WTC11 (cell line): ENCODE measurements at regions not wholly inside any gene's neighbourhood (a gene's known extent, or its start where the extent isn't known, plus 50 kb on each side); places are given as distances from the start of the nearest gene placed in this dataset.

Experiments used
- ATAC-seq: fragments of 200-7000 bp; cut with Tn5 transposase; 2 replicates; pipeline ENCODE4 v1.10.0; 2021; ENCODE audit warnings: mild to moderate bottlenecking, moderate library complexity
- CTCF ChIA-PET: fragments of 300-600 bp; sonication (Branson Sonifier 250); formaldehyde crosslinking; loops from one replicate; lab custom pipeline; 2021; ENCODE audit warnings: antibody characterized with exemption; lab: Charles Lee
- POLR2A ChIA-PET: fragments of 350-600 bp; sonication (Branson Sonifier 250); formaldehyde crosslinking; loops from one replicate; lab custom pipeline; 2021; ENCODE audit warnings: antibody characterized with exemption; lab: Charles Lee
- DNase-seq: peaks from one replicate; pipeline ENCODE4 v3.0.0; 2021; ENCODE audit warnings: low spot score
- H3K27ac Mint-ChIP-seq: 2 replicates; pipeline ENCODE4 v1.8.0; 2021; ENCODE audit warnings: mixed read lengths
- H3K27me3 Mint-ChIP-seq: 2 replicates; pipeline ENCODE4 v1.8.0; 2021; ENCODE audit warnings: low read depth, mild to moderate bottlenecking, moderate library complexity, mixed read lengths
- H3K36me3 Mint-ChIP-seq: 2 replicates; pipeline ENCODE4 v1.8.0; 2021; ENCODE audit warnings: mixed read lengths
- H3K4me1 Mint-ChIP-seq: 2 replicates; pipeline ENCODE4 v1.8.0; 2022; ENCODE audit warnings: mixed read lengths
- H3K4me3 Mint-ChIP-seq: 2 replicates; pipeline ENCODE4 v1.8.0; 2021; ENCODE audit warnings: mild to moderate bottlenecking, moderate library complexity, mixed read lengths
- H3K9me3 Mint-ChIP-seq: 2 replicates; pipeline ENCODE4 v1.8.0; 2021; ENCODE audit warnings: mixed read lengths
- ATF6 ChIP-seq: sonication (generic); formaldehyde crosslinking; IDR thresholded peaks from 2 replicates; pipeline ENCODE4 v1.8.1; 2023; ENCODE audit warnings: mild to moderate bottlenecking, missing genetic modification reagents
- CDX4 ChIP-seq: fragments of 250-450 bp; sonication (Bioruptor Pico); IDR thresholded peaks from 2 replicates; pipeline ENCODE4 v1.9.0; 2021; ENCODE audit warnings: moderate library complexity, mild to moderate bottlenecking, inconsistent platforms, borderline replicate concordance
- CREB1 ChIP-seq: sonication (generic); formaldehyde crosslinking; IDR thresholded peaks from 2 replicates; pipeline ENCODE4 v1.8.0; 2023; ENCODE audit warnings: mild to moderate bottlenecking, missing genetic modification reagents
- CTCF ChIP-seq: fragments of 200-600 bp; IDR thresholded peaks from 2 replicates; pipeline ENCODE4 v1.8.0; 2022; ENCODE audit warnings: antibody characterized with exemption
- ELF4 ChIP-seq: sonication (generic); formaldehyde crosslinking; IDR thresholded peaks from 2 replicates; pipeline ENCODE4 v1.8.1; 2022; ENCODE audit warnings: low read depth, mild to moderate bottlenecking, moderate library complexity, missing genetic modification reagents
- FOXK1 ChIP-seq: sonication (generic); formaldehyde crosslinking; IDR thresholded peaks from 2 replicates; pipeline ENCODE4 v1.8.0; 2022; ENCODE audit warnings: mild to moderate bottlenecking, moderate library complexity, missing genetic modification reagents
- HMGA2 ChIP-seq: fragments of 250-450 bp; sonication (Bioruptor Pico); IDR thresholded peaks from 2 replicates; pipeline ENCODE4 v1.4.0; 2021; ENCODE audit warnings: mild to moderate bottlenecking, moderate library complexity
- IRF2 ChIP-seq: sonication (generic); formaldehyde crosslinking; IDR thresholded peaks from 2 replicates; pipeline ENCODE4 v1.8.0; 2022; ENCODE audit warnings: low read depth, missing genetic modification reagents, borderline replicate concordance
- KAT7 ChIP-seq: sonication (generic); formaldehyde crosslinking; IDR thresholded peaks from 2 replicates; pipeline ENCODE4 v1.8.1; 2023; ENCODE audit warnings: missing genetic modification reagents, mild to moderate bottlenecking, borderline replicate concordance
- NFYB ChIP-seq: sonication (generic); formaldehyde crosslinking; conservative IDR thresholded peaks from 2 replicates; pipeline ENCODE4 v1.8.0; 2022; ENCODE audit warnings: low read depth, missing genetic modification reagents
- NR2C2 ChIP-seq: sonication (generic); formaldehyde crosslinking; IDR thresholded peaks from 2 replicates; pipeline ENCODE4 v1.8.0; 2022; ENCODE audit warnings: mild to moderate bottlenecking, missing genetic modification reagents
- OVOL2 ChIP-seq: fragments of 250-450 bp; sonication (Bioruptor Pico); IDR thresholded peaks from 2 replicates; pipeline ENCODE4 v1.9.0; 2021; ENCODE audit warnings: mild to moderate bottlenecking, borderline replicate concordance
- RELA ChIP-seq: sonication (generic); formaldehyde crosslinking; IDR thresholded peaks from 2 replicates; pipeline ENCODE4 v1.8.1; 2022; ENCODE audit warnings: missing genetic modification reagents, mild to moderate bottlenecking, borderline replicate concordance
- RORB ChIP-seq: fragments of 250-450 bp; sonication (Bioruptor Pico); IDR thresholded peaks from 2 replicates; pipeline ENCODE4 v1.9.0; 2021; ENCODE audit warnings: mild to moderate bottlenecking
- SMAD3 ChIP-seq: sonication (generic); formaldehyde crosslinking; IDR thresholded peaks from 2 replicates; pipeline ENCODE4 v1.8.0; 2022; ENCODE audit warnings: missing genetic modification reagents, mild to moderate bottlenecking, borderline replicate concordance
- SP1 ChIP-seq: sonication (generic); formaldehyde crosslinking; conservative IDR thresholded peaks from 2 replicates; pipeline ENCODE4 v1.8.1; 2022; ENCODE audit warnings: missing genetic modification reagents
- TCF7 ChIP-seq: sonication (generic); formaldehyde crosslinking; IDR thresholded peaks from 2 replicates; pipeline ENCODE4 v1.8.0; 2022; ENCODE audit warnings: mild to moderate bottlenecking, low read depth, missing genetic modification reagents, moderate library complexity
- ZNF232 ChIP-seq: sonication (generic); formaldehyde crosslinking; IDR thresholded peaks from 2 replicates; pipeline ENCODE4 v1.8.0; 2022; ENCODE audit warnings: mild to moderate bottlenecking, missing genetic modification reagents
- ZNF263 ChIP-seq: sonication (generic); formaldehyde crosslinking; IDR thresholded peaks from 2 replicates; pipeline ENCODE4 v1.8.1; 2022; ENCODE audit warnings: low read depth, mild to moderate bottlenecking, moderate library complexity, missing genetic modification reagents
- ZNF396 ChIP-seq: fragments of 250-450 bp; sonication (Bioruptor Pico); IDR thresholded peaks from 2 replicates; pipeline ENCODE4 v1.8.0; 2021; ENCODE audit warnings: mild to moderate bottlenecking, moderate library complexity, borderline replicate concordance
- ZNF416 ChIP-seq: fragments of 250-450 bp; sonication (Bioruptor Pico); IDR thresholded peaks from 2 replicates; pipeline ENCODE4 v1.9.0; 2021; ENCODE audit warnings: mild to moderate bottlenecking, inconsistent platforms
- TF ChIP-seq, protein P1 (sequence below): sonication (generic); formaldehyde crosslinking; IDR thresholded peaks from 2 replicates; pipeline ENCODE4 v1.8.1; 2023; ENCODE audit warnings: mild to moderate bottlenecking, missing genetic modification reagents, moderate library complexity
- TF ChIP-seq, protein P2 (sequence below): sonication (generic); formaldehyde crosslinking; IDR thresholded peaks from 2 replicates; pipeline ENCODE4 v1.8.1; 2022; ENCODE audit warnings: low read depth, mild to moderate bottlenecking, moderate library complexity, missing genetic modification reagents, borderline replicate concordance

DNA sequence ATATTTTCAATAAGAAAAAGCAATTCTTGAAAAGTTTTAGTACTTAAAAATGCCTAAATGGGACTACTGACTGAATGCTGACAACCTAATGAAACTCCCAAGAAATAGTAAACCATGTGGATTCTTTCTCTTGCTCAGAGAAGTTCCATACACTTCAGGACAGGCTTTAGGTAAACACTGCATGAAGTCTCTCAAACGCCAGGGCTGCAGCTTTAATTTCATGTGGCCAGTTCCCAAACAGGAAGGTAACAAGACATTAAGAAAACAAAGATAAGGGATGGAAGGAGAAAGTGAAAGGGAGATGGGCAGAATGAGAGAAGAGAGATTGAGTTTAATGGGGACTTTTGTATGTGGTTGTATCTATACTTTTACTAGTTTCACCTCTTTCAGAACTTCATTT lies 734.7 kb upstream of the PKDCC start:
- no peaks in the 10 kb centered on the region for H3K36me3 Mint-ChIP-seq
- ATAC-seq = no peak
- TF ChIP-seq ELF4 (no peak), KAT7 (CRISPR knock-in tag) (no peak), ATF6 (CRISPR knock-in tag) (no peak), ZNF232 (CRISPR knock-in tag) (no peak), ZNF416 (no peak), NR2C2 (no peak)
- TF ChIP-seq, protein P1, sequence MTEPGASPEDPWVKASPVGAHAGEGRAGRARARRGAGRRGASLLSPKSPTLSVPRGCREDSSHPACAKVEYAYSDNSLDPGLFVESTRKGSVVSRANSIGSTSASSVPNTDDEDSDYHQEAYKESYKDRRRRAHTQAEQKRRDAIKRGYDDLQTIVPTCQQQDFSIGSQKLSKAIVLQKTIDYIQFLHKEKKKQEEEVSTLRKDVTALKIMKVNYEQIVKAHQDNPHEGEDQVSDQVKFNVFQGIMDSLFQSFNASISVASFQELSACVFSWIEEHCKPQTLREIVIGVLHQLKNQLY (CRISPR knock-in tag) = no peak
- TF ChIP-seq, all 79 proteins: peak for 0
- no peak for DNase-seq
- ChIA-PET POLR2A (no interaction called here), CTCF (no interaction called here)
- no peak overlapping the region for H3K27ac Mint-ChIP-seq
- no peak overlapping the region for H3K4me3 Mint-ChIP-seq
- H3K27me3 Mint-ChIP-seq = no peaks in the 10 kb centered on the region
- no peaks in the 10 kb centered on the region for H3K9me3 Mint-ChIP-seq
- H3K4me1 Mint-ChIP-seq = peaks cover 3% of the 10 kb centered on the region

- H3K4me3 Mint-ChIP-seq = no peak overlapping the region
These were observed 733.2 kb upstream of the PKDCC start for GRCh38 chr2:41314511-41315070.

More at GRCh38 chr2:41314511-41315070, 733.2 kb upstream of the PKDCC start:
- no peak for TF ChIP-seq FOXK1
- TF ChIP-seq SP1 (CRISPR knock-in tag) = no peak
- TF ChIP-seq ZNF396 (CRISPR knock-in tag) = no peak
- no peak for TF ChIP-seq NFYB (CRISPR knock-in tag)
- TF ChIP-seq CTCF = no peak
- no peak for TF ChIP-seq HMGA2 (CRISPR knock-in tag)
- TF ChIP-seq, protein P2, sequence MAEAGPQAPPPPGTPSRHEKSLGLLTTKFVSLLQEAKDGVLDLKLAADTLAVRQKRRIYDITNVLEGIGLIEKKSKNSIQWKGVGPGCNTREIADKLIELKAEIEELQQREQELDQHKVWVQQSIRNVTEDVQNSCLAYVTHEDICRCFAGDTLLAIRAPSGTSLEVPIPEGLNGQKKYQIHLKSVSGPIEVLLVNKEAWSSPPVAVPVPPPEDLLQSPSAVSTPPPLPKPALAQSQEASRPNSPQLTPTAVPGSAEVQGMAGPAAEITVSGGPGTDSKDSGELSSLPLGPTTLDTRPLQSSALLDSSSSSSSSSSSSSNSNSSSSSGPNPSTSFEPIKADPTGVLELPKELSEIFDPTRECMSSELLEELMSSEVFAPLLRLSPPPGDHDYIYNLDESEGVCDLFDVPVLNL (CRISPR knock-in tag) = no peak
- no peak for TF ChIP-seq KAT7 (CRISPR knock-in tag)
- no peak for TF ChIP-seq OVOL2
- TF ChIP-seq ZNF263 (CRISPR knock-in tag) = no peak
- TF ChIP-seq TCF7 = no peak
- TF ChIP-seq CREB1 (CRISPR knock-in tag) = no peak
- TF ChIP-seq IRF2 = no peak
- no peak for TF ChIP-seq RORB (CRISPR knock-in tag)
- TF ChIP-seq RELA (CRISPR knock-in tag) = no peak
- TF ChIP-seq CDX4 (CRISPR knock-in tag) = no peak
- TF ChIP-seq SMAD3 (CRISPR knock-in tag) = no peak
- Mint-ChIP-seq H3K36me3 (no peaks in the 10 kb centered on the region), H3K4me1 (peaks cover 3% of the 10 kb centered on the region), H3K27me3 (no peaks in the 10 kb centered on the region), H3K9me3 (no peaks in the 10 kb centered on the region), H3K27ac (no peak overlapping the region)
- ATAC-seq = no peak
- DNase-seq = no peak
- CTCF ChIA-PET = no interaction called here
- POLR2A ChIA-PET = no interaction called here
